ENCODE measurements at regions not wholly inside any gene's neighbourhood (a gene's known extent, or its start where the extent isn't known, plus 50 kb on each side); places are given as distances from the start of the nearest gene placed in this dataset.

DNA sequence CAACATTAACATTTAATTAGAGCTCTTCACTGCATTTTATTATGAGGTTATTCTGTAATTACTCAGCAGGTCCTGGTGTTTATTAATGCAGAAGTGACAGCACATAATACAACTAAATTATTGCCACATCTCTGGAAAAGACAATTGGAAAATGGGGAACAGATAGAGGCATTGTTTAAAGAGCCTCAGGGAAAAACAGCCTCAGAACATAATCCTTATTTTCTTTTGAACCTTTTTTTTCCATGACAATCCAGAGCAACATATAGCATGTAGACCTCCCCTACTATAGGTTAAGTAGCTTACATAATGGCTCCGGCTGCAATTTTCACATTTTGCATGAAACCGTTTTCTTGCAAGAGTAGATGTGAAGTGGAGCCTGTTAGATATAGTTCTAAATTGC lies 87.2 kb downstream of the RMI1 start:
- TF ChIP-seq, protein P1, sequence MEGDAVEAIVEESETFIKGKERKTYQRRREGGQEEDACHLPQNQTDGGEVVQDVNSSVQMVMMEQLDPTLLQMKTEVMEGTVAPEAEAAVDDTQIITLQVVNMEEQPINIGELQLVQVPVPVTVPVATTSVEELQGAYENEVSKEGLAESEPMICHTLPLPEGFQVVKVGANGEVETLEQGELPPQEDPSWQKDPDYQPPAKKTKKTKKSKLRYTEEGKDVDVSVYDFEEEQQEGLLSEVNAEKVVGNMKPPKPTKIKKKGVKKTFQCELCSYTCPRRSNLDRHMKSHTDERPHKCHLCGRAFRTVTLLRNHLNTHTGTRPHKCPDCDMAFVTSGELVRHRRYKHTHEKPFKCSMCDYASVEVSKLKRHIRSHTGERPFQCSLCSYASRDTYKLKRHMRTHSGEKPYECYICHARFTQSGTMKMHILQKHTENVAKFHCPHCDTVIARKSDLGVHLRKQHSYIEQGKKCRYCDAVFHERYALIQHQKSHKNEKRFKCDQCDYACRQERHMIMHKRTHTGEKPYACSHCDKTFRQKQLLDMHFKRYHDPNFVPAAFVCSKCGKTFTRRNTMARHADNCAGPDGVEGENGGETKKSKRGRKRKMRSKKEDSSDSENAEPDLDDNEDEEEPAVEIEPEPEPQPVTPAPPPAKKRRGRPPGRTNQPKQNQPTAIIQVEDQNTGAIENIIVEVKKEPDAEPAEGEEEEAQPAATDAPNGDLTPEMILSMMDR (IDR thresholded peaks at IDR 0.05 in 4 of 5, conservative IDR thresholded peaks at IDR 0.05 in 1 of 5): no peak
- TF ChIP-seq POLR2A (IDR thresholded peaks at IDR 0.05): no peak

Data from gastrocnemius medialis (tissue), 4 donors.